GM18505 (cell line): ENCODE measurements at regions not wholly inside any gene's neighbourhood (a gene's known extent, or its start where the extent isn't known, plus 50 kb on each side); places are given as distances from the start of the nearest gene placed in this dataset.

Source experiments
- ATAC-seq: cut with Tn5 transposase; IDR thresholded peaks from one replicate; pipeline ENCODE4 v1.9.1; 2021; ENCODE audit not compliant: unreplicated experiment
- POLR2A ChIP-seq: IDR thresholded peaks from 4 replicates; pipeline ENCODE4 v1.6.1; 2011; ENCODE audit warnings: borderline replicate concordance; ENCODE audit not compliant: insufficient read depth, insufficient read length; ENCODE audit errors: extremely low read depth

DNA sequence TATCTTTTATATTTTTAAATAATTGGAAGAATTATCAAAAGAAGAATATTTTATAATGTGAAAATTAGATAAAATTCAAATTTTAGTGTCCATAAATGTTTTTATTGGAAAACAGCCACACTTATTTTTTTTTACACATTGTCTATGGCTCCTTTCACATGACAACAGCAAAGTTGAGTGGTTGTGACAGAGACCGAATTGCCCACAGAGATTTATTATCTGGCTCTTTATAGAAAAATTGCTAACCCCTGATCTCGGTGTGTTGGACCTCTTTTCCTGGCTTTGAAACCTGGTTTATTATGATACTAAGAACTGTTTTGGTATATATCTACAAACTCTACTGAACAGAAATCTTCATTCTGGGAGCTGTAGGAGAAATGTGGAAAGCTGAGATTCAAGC is 269.1 kb upstream of the UMPS start:
- ATAC-seq: no peak
- no peak for TF ChIP-seq POLR2A

DNA sequence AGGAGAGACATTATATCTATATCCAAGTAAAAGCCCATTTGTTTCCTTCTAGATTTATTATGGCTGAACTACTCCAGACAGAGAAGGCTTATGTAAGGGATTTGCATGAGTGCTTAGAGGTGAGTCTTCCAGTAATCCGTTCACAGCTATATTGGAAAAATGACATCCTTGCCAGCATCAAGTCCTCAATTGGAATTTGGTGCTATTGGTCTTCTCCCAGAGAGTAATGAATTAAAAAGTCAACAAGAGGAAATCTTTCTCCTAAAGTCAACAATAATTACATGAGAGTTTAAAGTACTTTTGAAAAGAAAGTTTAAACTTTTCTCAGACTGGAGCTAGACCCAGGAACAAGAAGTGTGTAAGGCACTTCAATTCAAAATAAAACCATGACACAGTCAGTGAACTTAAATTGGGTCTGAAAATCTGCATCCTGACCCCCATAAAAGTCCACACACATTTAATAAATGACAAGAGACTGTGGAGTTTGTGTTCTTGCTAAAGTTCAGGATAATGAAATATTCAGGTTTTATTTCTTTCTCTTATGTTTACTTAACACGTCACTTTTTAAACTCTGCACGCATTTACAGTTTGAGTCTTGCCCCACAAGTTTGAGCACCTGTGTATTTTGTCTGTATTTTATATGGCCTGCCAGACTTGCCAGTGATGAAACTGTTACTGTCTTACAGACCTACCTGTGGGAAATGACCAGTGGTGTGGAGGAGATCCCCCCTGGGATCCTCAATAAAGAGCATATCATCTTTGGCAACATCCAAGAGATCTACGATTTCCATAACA is 268.2 kb upstream of the UMPS start:
- no peak for ATAC-seq
- no peak for TF ChIP-seq POLR2A

DNA sequence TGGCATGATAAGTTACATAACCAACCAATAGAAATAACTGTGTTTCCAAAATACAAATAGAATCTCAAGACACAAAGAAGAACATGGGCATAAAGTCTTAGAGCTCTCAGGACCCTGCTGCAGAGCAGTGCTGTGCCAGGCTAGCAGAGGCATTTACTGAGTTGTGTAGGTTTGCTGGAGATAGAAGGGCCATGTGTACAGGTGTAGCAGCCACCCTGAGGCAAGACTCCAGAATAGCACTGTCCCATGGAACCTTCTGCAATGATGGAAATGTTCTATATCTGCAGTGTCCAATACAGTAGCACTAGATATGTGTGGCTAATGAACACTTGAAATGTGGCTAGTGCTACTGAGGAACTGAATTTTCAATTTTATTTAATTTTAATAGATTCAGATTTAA is 267.0 kb upstream of the UMPS start:
- TF ChIP-seq POLR2A: no peak
- ATAC-seq: no peak

DNA sequence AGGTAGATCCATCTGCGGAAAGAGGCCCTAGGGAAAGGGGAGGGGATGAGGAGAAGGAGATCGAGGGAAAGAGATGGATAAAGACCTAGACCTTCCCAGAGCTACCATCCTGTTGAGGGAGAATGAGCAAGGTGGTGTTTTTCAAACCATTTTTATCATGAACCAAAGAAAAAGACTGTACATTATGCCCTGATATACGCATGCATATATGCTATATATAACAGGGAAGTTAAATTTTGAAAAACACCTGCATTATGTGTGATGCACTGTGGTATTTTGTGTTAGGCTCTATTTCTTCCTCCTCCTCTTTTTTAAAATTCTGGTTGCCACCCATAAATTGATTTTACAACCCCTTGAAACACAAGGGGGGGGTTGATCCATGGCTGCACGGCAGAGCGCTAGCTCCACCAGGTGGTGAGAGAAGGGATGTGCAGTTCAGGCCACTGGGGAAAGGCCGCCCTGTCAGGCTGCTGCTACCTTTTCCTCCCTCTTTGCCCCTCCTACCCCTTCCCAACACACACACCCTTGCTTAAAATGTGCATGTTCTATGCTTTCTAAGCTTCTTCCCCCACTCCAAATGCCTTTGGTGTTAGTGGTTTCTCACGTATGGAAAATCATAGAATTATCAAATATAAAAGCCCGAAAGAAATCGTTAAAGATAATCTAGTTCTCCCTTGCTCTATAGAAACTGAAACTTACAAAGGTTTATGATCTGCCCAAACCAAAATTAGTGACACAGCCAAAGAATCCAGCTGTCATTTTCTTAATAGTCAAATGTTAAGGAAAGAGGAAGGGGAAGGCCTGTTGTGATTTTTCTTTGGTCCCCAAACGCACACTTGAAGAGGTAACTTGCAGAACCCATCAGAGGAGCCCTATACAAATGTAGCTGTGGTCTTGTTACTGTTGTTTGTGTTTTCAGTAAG is 262.0 kb upstream of the UMPS start:
- no peak for TF ChIP-seq POLR2A
- no peak for ATAC-seq

DNA sequence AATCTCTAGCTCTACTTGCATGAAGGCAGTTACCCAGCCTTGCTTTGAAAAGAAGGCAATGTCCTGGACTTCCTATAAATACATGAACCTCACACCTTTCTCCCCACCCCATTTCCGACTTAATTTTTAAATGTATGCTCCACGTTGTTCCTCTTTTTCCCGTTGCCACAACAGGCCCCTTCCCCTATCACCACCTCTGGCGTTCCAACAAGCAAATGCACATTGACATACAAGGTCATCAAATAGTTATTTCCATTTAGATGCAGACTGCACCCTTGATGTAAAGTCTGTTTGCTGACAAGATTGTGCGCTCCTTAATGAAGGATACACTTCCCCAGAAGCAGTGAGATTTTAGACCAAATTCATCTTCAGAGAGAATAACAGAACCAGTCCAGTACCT is 260.7 kb upstream of the UMPS start:
- no peak for TF ChIP-seq POLR2A

DNA sequence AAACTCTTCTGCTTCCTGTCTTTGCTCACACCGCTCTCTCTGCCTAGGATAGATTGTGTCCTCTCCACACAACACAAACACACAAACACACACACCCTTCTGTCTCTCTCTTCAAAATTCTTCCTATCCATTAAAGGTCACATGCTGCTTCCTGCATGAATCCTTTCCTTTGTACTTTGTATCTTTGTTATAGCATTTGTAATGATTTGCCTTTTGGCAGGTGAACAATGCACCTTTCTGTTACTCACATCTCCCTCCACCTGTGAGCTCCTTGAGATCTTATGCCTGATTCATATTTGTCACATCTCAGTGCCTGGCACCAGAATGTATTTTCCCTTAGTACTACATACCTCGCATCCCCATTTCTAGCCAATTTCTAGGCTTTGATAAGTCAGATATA is 251.4 kb upstream of the UMPS start:
- no peak for ATAC-seq
- no peak for TF ChIP-seq POLR2A

More for the DNA sequence above, 260.7 kb upstream of the UMPS start:
- no peak for ATAC-seq

DNA sequence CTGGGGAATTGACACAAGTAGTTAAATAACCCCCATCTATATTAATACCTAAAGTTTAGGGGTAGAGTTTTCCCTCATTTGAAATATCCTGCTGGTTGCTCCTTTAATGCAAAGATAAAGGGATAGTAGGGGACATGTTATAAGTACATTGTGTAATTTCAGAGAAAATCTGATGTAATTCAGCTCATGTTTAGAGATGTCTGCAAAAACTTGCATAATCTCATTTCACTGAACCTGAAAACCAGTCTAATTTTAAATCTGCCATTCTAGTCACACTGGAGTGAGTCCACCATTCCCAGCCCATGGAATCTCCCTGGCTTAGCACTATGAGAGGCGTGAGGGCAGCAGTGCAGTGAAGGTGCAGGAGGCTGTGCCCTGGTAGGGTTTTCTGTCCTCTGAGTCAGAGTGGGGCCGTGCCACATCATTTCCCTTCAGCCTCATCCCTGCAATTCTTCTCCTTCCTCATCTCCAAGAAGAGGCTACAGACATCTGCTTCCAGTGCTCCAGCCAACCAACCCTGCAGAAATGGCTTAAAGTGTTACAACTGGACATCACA is 246.3 kb upstream of the UMPS start:
- no peak for ATAC-seq
- no peak for TF ChIP-seq POLR2A

DNA sequence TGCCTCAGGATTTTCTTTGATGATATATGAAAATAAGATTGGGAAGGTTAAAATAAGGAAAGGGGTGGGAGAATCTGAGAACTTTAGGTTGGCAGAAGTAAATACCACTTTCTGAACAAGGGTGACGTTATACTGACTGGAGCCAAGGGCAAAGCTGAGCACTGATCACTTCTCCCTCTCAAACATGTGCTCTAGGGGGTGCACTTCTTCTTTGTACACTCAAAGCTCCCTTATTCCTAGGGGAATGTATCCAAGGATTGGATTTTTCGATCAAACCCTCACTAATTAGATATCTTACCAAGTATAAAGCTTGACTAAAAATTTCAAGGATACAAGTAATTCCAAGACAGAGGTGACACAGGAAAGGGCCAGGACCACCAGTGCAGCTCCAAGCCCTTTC is 243.9 kb upstream of the UMPS start:
- TF ChIP-seq POLR2A: no peak
- ATAC-seq: no peak

DNA sequence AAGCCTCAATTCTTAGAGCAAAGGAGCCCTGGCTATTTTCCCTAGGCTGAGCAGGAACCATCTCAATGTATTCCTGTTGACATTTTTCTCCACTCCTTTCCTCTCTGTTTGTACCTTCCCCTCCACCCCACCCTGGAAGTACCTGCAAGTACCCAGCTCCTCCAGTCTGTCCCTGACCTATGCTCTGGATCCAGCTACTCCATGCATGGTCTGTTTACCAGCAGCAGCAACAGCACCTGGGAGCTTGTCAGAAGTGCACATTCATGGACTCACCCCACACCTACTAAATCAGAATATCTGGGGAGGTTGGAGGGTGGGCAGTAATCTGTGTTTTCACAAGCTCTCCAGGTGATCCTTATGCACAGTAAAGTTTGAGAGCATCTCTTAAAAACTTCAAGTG is 240.7 kb upstream of the UMPS start:
- no peak for TF ChIP-seq POLR2A
- ATAC-seq: no peak

DNA sequence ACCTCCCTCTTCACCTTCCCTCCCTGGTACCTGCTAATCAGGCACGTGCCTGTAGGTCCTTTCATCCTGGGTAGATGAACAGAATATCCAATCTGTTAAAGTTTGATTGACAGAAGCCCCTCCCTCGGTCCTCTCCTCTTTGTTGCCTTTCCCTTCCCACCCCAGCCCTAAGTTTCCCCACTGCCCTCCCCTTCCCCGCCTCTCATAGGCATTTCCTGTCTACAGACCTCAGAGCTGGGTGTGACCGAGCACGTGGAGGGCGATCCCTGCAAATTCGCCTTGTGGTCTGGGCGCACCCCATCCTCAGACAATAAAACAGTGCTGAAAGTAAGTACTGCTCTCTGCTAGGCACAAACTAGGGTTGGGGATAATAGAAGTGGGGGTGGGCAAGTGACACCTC is 239.2 kb upstream of the UMPS start:
- no peak for ATAC-seq

DNA sequence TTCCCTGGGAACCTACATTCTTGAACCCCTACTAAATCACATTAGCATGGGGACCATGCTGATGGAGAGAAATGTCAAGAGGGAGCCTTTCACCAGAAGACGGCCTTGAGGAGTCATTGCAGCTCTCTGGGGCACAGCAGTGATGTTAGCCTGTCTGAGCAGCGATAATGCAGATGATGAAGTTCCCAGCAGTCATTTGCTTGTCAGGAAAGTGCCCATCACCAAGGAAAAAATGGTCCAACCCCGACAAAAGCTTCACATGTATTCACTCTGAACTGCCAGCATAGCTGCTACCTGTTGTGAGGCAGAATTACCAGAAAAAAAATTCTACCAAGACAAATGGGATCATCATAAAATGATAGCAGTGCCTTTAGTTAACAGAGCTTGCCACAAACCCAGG is 238.4 kb upstream of the UMPS start:
- ATAC-seq: no peak
- no peak for TF ChIP-seq POLR2A

More for the DNA sequence above, 239.2 kb upstream of the UMPS start:
- no peak for TF ChIP-seq POLR2A

DNA sequence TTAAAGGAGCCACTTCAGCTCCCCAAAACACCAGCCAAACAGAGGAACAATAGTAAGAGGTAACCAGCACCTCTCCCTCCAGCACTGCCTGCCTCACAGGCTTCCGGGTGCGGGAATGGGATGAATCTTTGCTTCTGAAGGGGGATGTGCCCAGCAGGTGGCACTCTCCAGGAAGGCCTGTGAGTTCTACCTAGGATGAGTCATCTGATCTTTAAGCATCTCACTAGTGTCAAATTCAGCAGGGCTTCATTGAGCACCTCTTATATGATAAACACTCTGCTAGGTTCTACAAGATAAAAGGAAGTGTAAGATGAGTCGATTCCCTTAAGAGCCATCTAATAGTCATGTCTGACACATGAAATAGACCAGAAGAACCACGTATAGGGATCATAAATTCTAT is 237.4 kb upstream of the UMPS start:
- TF ChIP-seq POLR2A: no peak
- ATAC-seq: no peak

DNA sequence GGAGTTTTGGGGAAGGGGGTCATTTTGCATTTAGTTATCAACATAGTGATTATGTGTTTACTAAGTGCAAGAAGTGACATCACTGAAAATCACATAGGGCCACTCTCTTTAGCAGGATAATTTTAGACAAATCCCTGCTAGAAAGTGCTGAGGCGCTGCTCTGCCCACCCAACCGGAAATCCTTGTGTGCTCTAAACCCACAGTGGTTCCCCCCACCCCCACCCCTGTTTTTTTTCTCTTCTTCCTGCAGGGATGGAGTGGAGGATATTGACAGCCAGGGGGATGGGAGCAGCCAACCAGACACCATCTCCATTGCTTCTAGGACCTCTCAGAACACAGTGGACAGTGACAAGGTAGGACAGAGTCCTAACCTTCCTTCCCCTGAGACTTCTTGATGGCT is 234.2 kb upstream of the UMPS start:
- ATAC-seq: no peak

More for the DNA sequence above, 234.2 kb upstream of the UMPS start:
- no peak for TF ChIP-seq POLR2A
